GM12878 (cell line): ENCODE measurements at regions not wholly inside any gene's neighbourhood (a gene's known extent, or its start where the extent isn't known, plus 50 kb on each side); places are given as distances from the start of the nearest gene placed in this dataset.

Experiments used
- ATAC-seq: fragments of 200-7000 bp; cut with Tn5 transposase; 3 replicates; pipeline ENCODE4 v1.9.1; 2020; ENCODE audit warnings: mild to moderate bottlenecking, moderate library complexity
- BruUV-seq: library from RNA; stranded (reverse); fragments of 400-500 nt; replicated peaks from 2 replicates; lab custom pipeline; 2021; lab: Mats Ljungman, UMichigan
- CTCF ChIA-PET: fragments of 300-600 bp; sonication (Branson Sonifier 250); formaldehyde crosslinking; extraction: SDS; loops from one replicate; lab custom pipeline; 2021; ENCODE audit warnings: inconsistent platforms; lab: Yijun Ruan, JAX
- POLR2A ChIA-PET: fragments of 350-600 bp; formaldehyde crosslinking; extraction: SDS; loops from one replicate; lab custom pipeline; 2021; ENCODE audit warnings: inconsistent platforms; lab: Charles Lee
- RAD21 ChIA-PET: fragments of 300-600 bp; sonication (Branson Sonifier 250); formaldehyde crosslinking; loops from one replicate; lab custom pipeline; 2023; ENCODE audit warnings: antibody characterized with exemption; ENCODE audit not compliant: unreplicated experiment; lab: Charles Lee
- SMC1A ChIA-PET: fragments of 300-600 bp; sonication (Branson Sonifier 250); formaldehyde crosslinking; loops from one replicate; lab custom pipeline; 2023; ENCODE audit not compliant: unreplicated experiment, uncharacterized antibody; lab: Charles Lee
- DNase-seq: peaks from one replicate; pipeline ENCODE4 v3.0.0-alpha.2; 2011; ENCODE audit warnings: low read depth, low spot score
- FAIRE-seq: peaks from 3 replicates; lab custom pipeline; 2011; peaks lifted over from hg19 to GRCh38; lab: Jason Lieb, UNC
- H2AFZ ChIP-seq: 2 replicates; pipeline ENCODE4 v1.6.0; 2011; ENCODE audit warnings: low read depth, low read length, control low read depth; ENCODE audit not compliant: control insufficient read depth
- H3K27ac ChIP-seq: 2 replicates; pipeline ENCODE4 v1.5.1; 2011; ENCODE audit warnings: control low read depth; ENCODE audit not compliant: control insufficient read depth, insufficient read depth
- H3K27me3 ChIP-seq, 2 experiments: replicated peaks in 1 of 2; 2 replicates each; pipeline versions ENCODE4 v1.6.0 to v1.6.1; 2011; ENCODE audit warnings: low read length in 1 of 2; ENCODE audit not compliant: control insufficient read depth in 2 of 2, insufficient read depth in 2 of 2
- H3K36me3 ChIP-seq, 2 experiments: 2 replicates each; pipeline ENCODE4 v1.5.1; 2011; ENCODE audit warnings: low read length in 1 of 2; ENCODE audit not compliant: control insufficient read depth in 2 of 2, insufficient read depth in 2 of 2
- H3K4me1 ChIP-seq: 2 replicates; pipeline ENCODE4 v1.6.1; 2011; ENCODE audit warnings: mild to moderate bottlenecking, low read length, moderate library complexity, mixed read lengths; ENCODE audit not compliant: control insufficient read depth, insufficient read depth
- H3K4me2 ChIP-seq: 2 replicates; pipeline ENCODE4 v1.6.0; 2011; ENCODE audit warnings: control low read depth; ENCODE audit not compliant: control insufficient read depth, insufficient read depth
- H3K4me3 ChIP-seq: fragments of 200-600 bp; sonication (generic); 2 replicates; pipeline ENCODE4 v1.5.1; 2016
- H3K79me2 ChIP-seq: 2 replicates; pipeline ENCODE4 v1.6.0; 2011; ENCODE audit warnings: low read length; ENCODE audit not compliant: control insufficient read depth, insufficient read depth
- H3K9ac ChIP-seq: 2 replicates; pipeline ENCODE4 v1.8.0; 2011; ENCODE audit warnings: low read length, control low read depth, mixed read lengths; ENCODE audit not compliant: control insufficient read depth, insufficient read depth
- H3K9me3 ChIP-seq: replicated peaks from 3 replicates; pipeline ENCODE4 v1.5.1; 2011; ENCODE audit warnings: mild to moderate bottlenecking, low read length; ENCODE audit not compliant: control insufficient read depth, insufficient read depth
- H4K20me1 ChIP-seq: 2 replicates; pipeline ENCODE4 v1.6.0; 2011; ENCODE audit not compliant: control insufficient read depth, insufficient read depth
- ATF7 ChIP-seq: fragments of 450-650 bp; IDR thresholded peaks from 2 replicates; pipeline ENCODE4 v1.6.1; 2016; ENCODE audit warnings: low read depth, mild to moderate bottlenecking
- BMI1 ChIP-seq: fragments of 450-650 bp; IDR thresholded peaks from 2 replicates; pipeline ENCODE4 v1.6.1; 2016; ENCODE audit warnings: mild to moderate bottlenecking, moderate library complexity, borderline replicate concordance
- CEBPZ ChIP-seq: fragments of 150-350 bp; IDR thresholded peaks from 2 replicates; pipeline ENCODE4 v1.6.1; 2016; ENCODE audit warnings: low read depth, low read length
- DPF2 ChIP-seq: fragments of 450-650 bp; IDR thresholded peaks from 2 replicates; pipeline ENCODE4 v1.6.1; 2017; ENCODE audit warnings: mild to moderate bottlenecking
- IKZF1 ChIP-seq: fragments of 450-650 bp; conservative IDR thresholded peaks from 2 replicates; pipeline ENCODE4 v1.6.1; 2017; ENCODE audit warnings: antibody characterized with exemption, mild to moderate bottlenecking
- JUNB ChIP-seq: IDR thresholded peaks from 2 replicates; pipeline ENCODE4 v1.6.1; 2016; ENCODE audit warnings: antibody characterized with exemption, mild to moderate bottlenecking
- RFX5 ChIP-seq: IDR thresholded peaks from 2 replicates; pipeline ENCODE4 v1.6.1; 2011; ENCODE audit warnings: low read depth, low read length, improper control_type of control experiment
- RUNX3 ChIP-seq: IDR thresholded peaks from 2 replicates; pipeline ENCODE4 v1.6.1; 2012; ENCODE audit warnings: low read length, inconsistent platforms
- SPI1 ChIP-seq: IDR thresholded peaks from 2 replicates; pipeline ENCODE4 v1.6.1; 2011; ENCODE audit warnings: low read depth, mild to moderate bottlenecking, low read length, moderate library complexity, borderline replicate concordance; ENCODE audit not compliant: insufficient read depth
- TCF7 ChIP-seq: IDR thresholded peaks from 2 replicates; pipeline ENCODE4 v1.6.1; 2014; ENCODE audit warnings: antibody characterized with exemption, borderline replicate concordance
- in situ Hi-C: fragments of 300-500 bp; cut with MboI; formaldehyde crosslinking; loops from 9 replicates; pipeline ENCODE4 v1.14.3; 2018; ENCODE audit warnings: mixed read lengths
- intact Hi-C: fragments of 100-400 bp; cut with micrococcal nuclease; formaldehyde crosslinking; loops from one replicate; pipeline ENCODE4 v1.14.2; 2022; ENCODE audit not compliant: unreplicated experiment
- TF ChIP-seq, protein P1 (sequence below): IDR thresholded peaks from 2 replicates; pipeline ENCODE4 v1.6.1; 2011; ENCODE audit warnings: borderline replicate concordance, low read depth, mild to moderate bottlenecking, moderate library complexity, low read length; ENCODE audit not compliant: insufficient read depth, poor library complexity, severe bottlenecking
- TF ChIP-seq, protein P2 (sequence below): fragments of 450-650 bp; formaldehyde crosslinking; IDR thresholded peaks from 2 replicates; pipeline ENCODE4 v1.5.0; 2022; ENCODE audit warnings: mild to moderate bottlenecking, missing genetic modification characterization
- TF ChIP-seq, protein P3 (sequence below): fragments of 450-650 bp; IDR thresholded peaks from 2 replicates; pipeline ENCODE4 v1.6.1; 2017; ENCODE audit warnings: mild to moderate bottlenecking

- TF ChIP-seq, protein P1, sequence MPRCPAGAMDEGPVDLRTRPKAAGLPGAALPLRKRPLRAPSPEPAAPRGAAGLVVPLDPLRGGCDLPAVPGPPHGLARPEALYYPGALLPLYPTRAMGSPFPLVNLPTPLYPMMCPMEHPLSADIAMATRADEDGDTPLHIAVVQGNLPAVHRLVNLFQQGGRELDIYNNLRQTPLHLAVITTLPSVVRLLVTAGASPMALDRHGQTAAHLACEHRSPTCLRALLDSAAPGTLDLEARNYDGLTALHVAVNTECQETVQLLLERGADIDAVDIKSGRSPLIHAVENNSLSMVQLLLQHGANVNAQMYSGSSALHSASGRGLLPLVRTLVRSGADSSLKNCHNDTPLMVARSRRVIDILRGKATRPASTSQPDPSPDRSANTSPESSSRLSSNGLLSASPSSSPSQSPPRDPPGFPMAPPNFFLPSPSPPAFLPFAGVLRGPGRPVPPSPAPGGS: no peak
- TF ChIP-seq DPF2 (no peak), BMI1 (no peak), RFX5 (no peak)
- TF ChIP-seq, protein P2, sequence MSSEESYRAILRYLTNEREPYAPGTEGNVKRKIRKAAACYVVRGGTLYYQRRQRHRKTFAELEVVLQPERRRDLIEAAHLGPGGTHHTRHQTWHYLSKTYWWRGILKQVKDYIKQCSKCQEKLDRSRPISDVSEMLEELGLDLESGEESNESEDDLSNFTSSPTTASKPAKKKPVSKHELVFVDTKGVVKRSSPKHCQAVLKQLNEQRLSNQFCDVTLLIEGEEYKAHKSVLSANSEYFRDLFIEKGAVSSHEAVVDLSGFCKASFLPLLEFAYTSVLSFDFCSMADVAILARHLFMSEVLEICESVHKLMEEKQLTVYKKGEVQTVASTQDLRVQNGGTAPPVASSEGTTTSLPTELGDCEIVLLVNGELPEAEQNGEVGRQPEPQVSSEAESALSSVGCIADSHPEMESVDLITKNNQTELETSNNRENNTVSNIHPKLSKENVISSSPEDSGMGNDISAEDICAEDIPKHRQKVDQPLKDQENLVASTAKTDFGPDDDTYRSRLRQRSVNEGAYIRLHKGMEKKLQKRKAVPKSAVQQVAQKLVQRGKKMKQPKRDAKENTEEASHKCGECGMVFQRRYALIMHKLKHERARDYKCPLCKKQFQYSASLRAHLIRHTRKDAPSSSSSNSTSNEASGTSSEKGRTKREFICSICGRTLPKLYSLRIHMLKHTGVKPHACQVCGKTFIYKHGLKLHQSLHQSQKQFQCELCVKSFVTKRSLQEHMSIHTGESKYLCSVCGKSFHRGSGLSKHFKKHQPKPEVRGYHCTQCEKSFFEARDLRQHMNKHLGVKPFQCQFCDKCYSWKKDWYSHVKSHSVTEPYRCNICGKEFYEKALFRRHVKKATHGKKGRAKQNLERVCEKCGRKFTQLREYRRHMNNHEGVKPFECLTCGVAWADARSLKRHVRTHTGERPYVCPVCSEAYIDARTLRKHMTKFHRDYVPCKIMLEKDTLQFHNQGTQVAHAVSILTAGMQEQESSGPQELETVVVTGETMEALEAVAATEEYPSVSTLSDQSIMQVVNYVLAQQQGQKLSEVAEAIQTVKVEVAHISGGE: no peak
- TF ChIP-seq, protein P3, sequence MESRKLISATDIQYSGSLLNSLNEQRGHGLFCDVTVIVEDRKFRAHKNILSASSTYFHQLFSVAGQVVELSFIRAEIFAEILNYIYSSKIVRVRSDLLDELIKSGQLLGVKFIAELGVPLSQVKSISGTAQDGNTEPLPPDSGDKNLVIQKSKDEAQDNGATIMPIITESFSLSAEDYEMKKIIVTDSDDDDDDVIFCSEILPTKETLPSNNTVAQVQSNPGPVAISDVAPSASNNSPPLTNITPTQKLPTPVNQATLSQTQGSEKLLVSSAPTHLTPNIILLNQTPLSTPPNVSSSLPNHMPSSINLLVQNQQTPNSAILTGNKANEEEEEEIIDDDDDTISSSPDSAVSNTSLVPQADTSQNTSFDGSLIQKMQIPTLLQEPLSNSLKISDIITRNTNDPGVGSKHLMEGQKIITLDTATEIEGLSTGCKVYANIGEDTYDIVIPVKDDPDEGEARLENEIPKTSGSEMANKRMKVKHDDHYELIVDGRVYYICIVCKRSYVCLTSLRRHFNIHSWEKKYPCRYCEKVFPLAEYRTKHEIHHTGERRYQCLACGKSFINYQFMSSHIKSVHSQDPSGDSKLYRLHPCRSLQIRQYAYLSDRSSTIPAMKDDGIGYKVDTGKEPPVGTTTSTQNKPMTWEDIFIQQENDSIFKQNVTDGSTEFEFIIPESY: no peak
- TF ChIP-seq, all 136 proteins: peak for 0
Measured at GRCh38 chr6:113695516-113695915, 161.6 kb upstream of the MARCKS start (continued).

GRCh38 chr6:113696960-113697359, 160.2 kb upstream of the MARCKS start:
- FAIRE-seq: no peak
- BruUV-seq: no TSS peak
- Histone ChIP-seq H3K36me3 (no peaks in the 10 kb centered on the region), H3K9ac (no peak overlapping the region), H3K9me3 (no peaks in the 10 kb centered on the region; the same call in 2 of the 3 replicates), H3K4me1 (peaks cover 13% of the 10 kb centered on the region; the same call in 1 of the 2 replicates), H2AFZ (no peak overlapping the region), H3K4me2 (no peak overlapping the region), H3K79me2 (no peaks in the 10 kb centered on the region), H3K27me3 (no peaks in the 10 kb centered on the region), H3K27ac (no peak overlapping the region), H4K20me1 (no peaks in the 10 kb centered on the region), H3K4me3 (no peak overlapping the region)
- CTCF ChIA-PET: no interaction called here
- RAD21 ChIA-PET: no interaction called here
- in situ Hi-C loops: no loop called here
- SMC1A ChIA-PET: no interaction called here
- DNase-seq: no peak
- ATAC-seq: peak; percentile 59
- POLR2A ChIA-PET: no interaction called here
- intact Hi-C loops: no loop called here
- TF ChIP-seq ATF7: no peak
- 0 out of 2 replicates have a peak, but pooled peaks have one; percentile 20 for TF ChIP-seq IKZF1
- TF ChIP-seq JUNB: peak; percentile 75
- no peak for TF ChIP-seq CEBPZ
- peak; percentile 52; the same call in 1 of the 2 replicates for TF ChIP-seq SPI1
- TF ChIP-seq RUNX3: peak; percentile 25; the same call in 1 of the 2 replicates
- TF ChIP-seq TCF7: peak; percentile 58
